HG03442 (cell line): ENCODE measurements at regions not wholly inside any gene's neighbourhood (a gene's known extent, or its start where the extent isn't known, plus 50 kb on each side); places are given as distances from the start of the nearest gene placed in this dataset.

ENCODE experiments used
- ATAC-seq: cut with Tn5 transposase; IDR thresholded peaks from one replicate; pipeline ENCODE4 v1.9.1; 2021; ENCODE audit warnings: mild to moderate bottlenecking, moderate library complexity; ENCODE audit not compliant: unreplicated experiment

DNA sequence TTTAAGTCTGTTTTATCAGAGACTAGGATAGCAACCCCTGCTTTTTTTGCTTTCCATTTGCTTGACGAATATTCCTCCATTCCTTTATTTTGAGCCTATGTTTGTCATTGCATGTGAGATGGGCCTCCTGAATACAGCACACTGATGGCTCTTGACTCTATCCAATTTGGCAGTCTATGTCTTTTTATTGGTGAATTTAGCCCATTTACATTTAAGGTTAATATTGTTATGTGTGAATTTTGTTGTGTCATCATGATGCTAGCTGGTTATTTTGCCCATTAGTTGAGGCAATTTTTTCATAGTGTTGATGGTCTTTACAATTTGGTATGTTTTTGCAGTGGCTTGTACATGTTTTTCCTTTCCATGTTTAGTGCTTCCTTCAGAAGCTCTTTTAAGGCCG lies 50.7 kb upstream of the PDE4B start:
- ATAC-seq = no peak
